Activated T-cell treated with anti-CD3 and anti-CD28 coated beads, Interleukin-2, amount 50 U/mL, for 24 hours (primary cell): ENCODE measurements at regions not wholly inside any gene's neighbourhood (a gene's known extent, or its start where the extent isn't known, plus 50 kb on each side); places are given as distances from the start of the nearest gene placed in this dataset.
"Not testable (repeated sequence)": the region's sequence is repeated elsewhere in the genome, so short reads cannot be mapped to it uniquely, and the experiment has no call there.

Source experiments
- DNase-seq: peaks from one replicate; pipeline ENCODE4 v3.0.0-alpha.2; 2020
- H3K27ac Mint-ChIP-seq: 2 replicates; pipeline ENCODE4 v1.8.0; 2020; ENCODE audit warnings: mild to moderate bottlenecking, mixed read lengths
- H3K27me3 Mint-ChIP-seq: 2 replicates; pipeline ENCODE4 v1.8.0; 2020; ENCODE audit warnings: mixed read lengths
- H3K36me3 Mint-ChIP-seq: 2 replicates; pipeline ENCODE4 v1.8.0; 2020; ENCODE audit warnings: low read depth, mixed read lengths
- H3K4me1 Mint-ChIP-seq: 2 replicates; pipeline ENCODE4 v1.8.0; 2020; ENCODE audit warnings: low read depth, mixed read lengths
- H3K4me3 Mint-ChIP-seq: 2 replicates; pipeline ENCODE4 v1.8.0; 2020; ENCODE audit warnings: mild to moderate bottlenecking, moderate library complexity, mixed read lengths
- H3K9me3 Mint-ChIP-seq: 2 replicates; pipeline ENCODE4 v1.8.0; 2020; ENCODE audit warnings: mixed read lengths

- Mint-ChIP-seq H3K27ac (no peak overlapping the region), H3K4me1 (peaks cover 4% of the 10 kb centered on the region), H3K4me3 (no peak overlapping the region), H3K9me3 (peaks cover 4% of the 10 kb centered on the region), H3K27me3 (peaks cover 9% of the 10 kb centered on the region), H3K36me3 (no peaks in the 10 kb centered on the region)
- no peak for DNase-seq
Observed at GRCh38 chr1:19024532-19024931, 68.1 kb upstream of the IFFO2 start.

GRCh38 chr1:19023787-19024186 lies 67.3 kb upstream of the IFFO2 start:
- no peak overlapping the region for H3K4me3 Mint-ChIP-seq
- DNase-seq = no peak
- no peaks in the 10 kb centered on the region for H3K36me3 Mint-ChIP-seq
- H3K9me3 Mint-ChIP-seq = peaks cover 4% of the 10 kb centered on the region
- H3K27me3 Mint-ChIP-seq = peaks cover 9% of the 10 kb centered on the region
- H3K27ac Mint-ChIP-seq = no peak overlapping the region
- peaks cover 4% of the 10 kb centered on the region for H3K4me1 Mint-ChIP-seq

GRCh38 chr1:19021845-19022244 lies 65.4 kb upstream of the IFFO2 start:
- no peak for DNase-seq
- H3K27me3 Mint-ChIP-seq = peaks cover 4% of the 10 kb centered on the region
- H3K36me3 Mint-ChIP-seq = no peaks in the 10 kb centered on the region
- H3K9me3 Mint-ChIP-seq = peaks cover 4% of the 10 kb centered on the region
- no peaks in the 10 kb centered on the region for H3K4me1 Mint-ChIP-seq
- no peak overlapping the region for H3K27ac Mint-ChIP-seq
- H3K4me3 Mint-ChIP-seq = no peak overlapping the region

GRCh38 chr1:19019288-19019687 lies 62.8 kb upstream of the IFFO2 start:
- not testable (repeated sequence) for H3K9me3 Mint-ChIP-seq, H3K4me3 Mint-ChIP-seq, DNase-seq, H3K36me3 Mint-ChIP-seq, H3K27me3 Mint-ChIP-seq, H3K27ac Mint-ChIP-seq, H3K4me1 Mint-ChIP-seq

GRCh38 chr1:19015476-19015875 lies 59.0 kb upstream of the IFFO2 start:
- Mint-ChIP-seq H3K36me3 (no peaks in the 10 kb centered on the region), H3K4me1 (peaks cover 25% of the 10 kb centered on the region), H3K27ac (no peak overlapping the region), H3K27me3 (peaks cover 4% of the 10 kb centered on the region), H3K9me3 (no peaks in the 10 kb centered on the region), H3K4me3 (no peak overlapping the region)
- DNase-seq = no peak

GRCh38 chr1:19014765-19015164 lies 58.3 kb upstream of the IFFO2 start:
- H3K9me3 Mint-ChIP-seq = no peaks in the 10 kb centered on the region
- H3K4me3 Mint-ChIP-seq = no peak overlapping the region
- peaks cover 4% of the 10 kb centered on the region for H3K27me3 Mint-ChIP-seq
- peaks cover 32% of the 10 kb centered on the region for H3K4me1 Mint-ChIP-seq
- no peak overlapping the region for H3K27ac Mint-ChIP-seq
- no peaks in the 10 kb centered on the region for H3K36me3 Mint-ChIP-seq
- DNase-seq = peak; percentile 8

GRCh38 chr1:19013826-19014548 lies 57.5 kb upstream of the IFFO2 start:
- Mint-ChIP-seq H3K27ac (no peak overlapping the region), H3K4me3 (no peak overlapping the region), H3K4me1 (peaks cover 39% of the 10 kb centered on the region), H3K9me3 (no peaks in the 10 kb centered on the region), H3K27me3 (peaks cover 4% of the 10 kb centered on the region), H3K36me3 (no peaks in the 10 kb centered on the region)
- peak; percentile 19 for DNase-seq

GRCh38 chr1:19011845-19012231 lies 55.4 kb upstream of the IFFO2 start:
- Mint-ChIP-seq H3K27me3 (no peaks in the 10 kb centered on the region), H3K27ac (peak overlapping the region; percentile 90), H3K9me3 (no peaks in the 10 kb centered on the region), H3K4me1 (peaks cover 44% of the 10 kb centered on the region), H3K4me3 (peak overlapping the region; percentile 13), H3K36me3 (no peaks in the 10 kb centered on the region)
- peak; percentile 25 for DNase-seq

GRCh38 chr1:19010995-19011844 lies 54.7 kb upstream of the IFFO2 start:
- peak overlapping the region; percentile 54 for H3K4me3 Mint-ChIP-seq
- H3K36me3 Mint-ChIP-seq = no peaks in the 10 kb centered on the region
- peak; percentile 82 for DNase-seq
- peaks cover 1% of the 10 kb centered on the region for H3K27me3 Mint-ChIP-seq
- H3K4me1 Mint-ChIP-seq = peaks cover 45% of the 10 kb centered on the region
- H3K27ac Mint-ChIP-seq = peak overlapping the region; percentile 90
- H3K9me3 Mint-ChIP-seq = no peaks in the 10 kb centered on the region

GRCh38 chr1:19010503-19010902 lies 54.0 kb upstream of the IFFO2 start:
- Mint-ChIP-seq H3K27ac (peak overlapping the region; percentile 90), H3K36me3 (no peaks in the 10 kb centered on the region), H3K27me3 (peaks cover 8% of the 10 kb centered on the region), H3K9me3 (no peaks in the 10 kb centered on the region), H3K4me3 (peak overlapping the region; percentile 54), H3K4me1 (peaks cover 51% of the 10 kb centered on the region)
- no peak for DNase-seq

GRCh38 chr1:19009882-19010321 lies 53.4 kb upstream of the IFFO2 start:
- Mint-ChIP-seq H3K9me3 (no peaks in the 10 kb centered on the region), H3K4me1 (peaks cover 51% of the 10 kb centered on the region), H3K4me3 (no peak overlapping the region), H3K27me3 (peaks cover 8% of the 10 kb centered on the region), H3K36me3 (no peaks in the 10 kb centered on the region), H3K27ac (peak overlapping the region; percentile 90)
- DNase-seq = peak; percentile 31

GRCh38 chr1:19009126-19009881 lies 52.8 kb upstream of the IFFO2 start:
- Mint-ChIP-seq H3K27ac (no peak overlapping the region), H3K4me3 (no peak overlapping the region), H3K4me1 (peaks cover 51% of the 10 kb centered on the region), H3K27me3 (peaks cover 8% of the 10 kb centered on the region), H3K9me3 (no peaks in the 10 kb centered on the region), H3K36me3 (no peaks in the 10 kb centered on the region)
- peak; percentile 31 for DNase-seq

GRCh38 chr1:19007491-19008441 lies 51.3 kb upstream of the IFFO2 start:
- peak; percentile 29 for DNase-seq
- peaks cover 61% of the 10 kb centered on the region for H3K4me1 Mint-ChIP-seq
- H3K36me3 Mint-ChIP-seq = peaks cover 2% of the 10 kb centered on the region
- H3K4me3 Mint-ChIP-seq = no peak overlapping the region
- H3K27me3 Mint-ChIP-seq = peaks cover 8% of the 10 kb centered on the region
- no peak overlapping the region for H3K27ac Mint-ChIP-seq
- peaks cover 5% of the 10 kb centered on the region for H3K9me3 Mint-ChIP-seq
